ENCODE measurements at regions not wholly inside any gene's neighbourhood (a gene's known extent, or its start where the extent isn't known, plus 50 kb on each side); places are given as distances from the start of the nearest gene placed in this dataset.

DNA sequence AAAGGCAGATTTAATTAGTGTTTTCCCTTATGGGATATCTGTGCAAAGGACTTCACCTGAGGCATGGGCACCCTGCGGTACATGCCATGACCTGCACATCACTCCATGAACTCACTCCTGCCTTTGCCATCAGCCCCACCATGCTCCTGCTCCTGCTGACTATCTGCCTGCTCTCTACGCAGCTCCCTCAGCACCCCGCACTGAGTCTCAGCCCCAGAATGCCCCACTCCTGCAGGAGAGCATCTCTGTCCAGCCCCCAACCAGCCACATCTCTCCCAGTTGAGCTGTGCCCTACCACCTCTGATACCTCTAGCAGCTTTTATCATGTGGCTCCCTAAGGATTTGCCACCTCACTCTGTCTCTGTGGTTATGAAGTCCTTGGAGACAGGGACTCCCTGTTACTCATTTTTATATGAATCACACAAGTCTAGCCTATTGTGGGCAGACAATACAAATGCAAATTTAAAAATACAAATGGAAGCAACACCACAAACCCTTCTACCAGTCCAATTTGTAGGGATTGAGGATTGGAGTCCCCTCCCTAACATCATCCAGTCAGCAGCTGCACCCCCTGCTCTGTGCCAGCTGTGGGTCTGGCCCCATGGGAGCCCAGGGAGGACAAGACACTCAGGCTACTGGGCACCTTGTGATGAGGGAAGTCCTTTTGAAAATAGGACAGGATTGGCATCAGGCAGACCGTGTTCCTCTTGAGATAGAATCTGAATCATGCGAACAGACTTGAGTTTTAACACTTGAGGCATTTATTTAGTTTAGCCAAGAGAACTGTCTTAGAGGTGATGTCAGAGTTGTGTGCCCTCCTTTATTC, 689.6 kb upstream of the HS6ST1 start:
- TF ChIP-seq, protein P1, sequence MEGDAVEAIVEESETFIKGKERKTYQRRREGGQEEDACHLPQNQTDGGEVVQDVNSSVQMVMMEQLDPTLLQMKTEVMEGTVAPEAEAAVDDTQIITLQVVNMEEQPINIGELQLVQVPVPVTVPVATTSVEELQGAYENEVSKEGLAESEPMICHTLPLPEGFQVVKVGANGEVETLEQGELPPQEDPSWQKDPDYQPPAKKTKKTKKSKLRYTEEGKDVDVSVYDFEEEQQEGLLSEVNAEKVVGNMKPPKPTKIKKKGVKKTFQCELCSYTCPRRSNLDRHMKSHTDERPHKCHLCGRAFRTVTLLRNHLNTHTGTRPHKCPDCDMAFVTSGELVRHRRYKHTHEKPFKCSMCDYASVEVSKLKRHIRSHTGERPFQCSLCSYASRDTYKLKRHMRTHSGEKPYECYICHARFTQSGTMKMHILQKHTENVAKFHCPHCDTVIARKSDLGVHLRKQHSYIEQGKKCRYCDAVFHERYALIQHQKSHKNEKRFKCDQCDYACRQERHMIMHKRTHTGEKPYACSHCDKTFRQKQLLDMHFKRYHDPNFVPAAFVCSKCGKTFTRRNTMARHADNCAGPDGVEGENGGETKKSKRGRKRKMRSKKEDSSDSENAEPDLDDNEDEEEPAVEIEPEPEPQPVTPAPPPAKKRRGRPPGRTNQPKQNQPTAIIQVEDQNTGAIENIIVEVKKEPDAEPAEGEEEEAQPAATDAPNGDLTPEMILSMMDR (IDR thresholded peaks at IDR 0.05): no peak
- TF ChIP-seq EZH2 (IDR thresholded peaks at IDR 0.05): no peak

Measured in neural progenitor cell (in vitro differentiated cells).